ENCODE measurements at regions not wholly inside any gene's neighbourhood (a gene's known extent, or its start where the extent isn't known, plus 50 kb on each side); places are given as distances from the start of the nearest gene placed in this dataset.

DNA sequence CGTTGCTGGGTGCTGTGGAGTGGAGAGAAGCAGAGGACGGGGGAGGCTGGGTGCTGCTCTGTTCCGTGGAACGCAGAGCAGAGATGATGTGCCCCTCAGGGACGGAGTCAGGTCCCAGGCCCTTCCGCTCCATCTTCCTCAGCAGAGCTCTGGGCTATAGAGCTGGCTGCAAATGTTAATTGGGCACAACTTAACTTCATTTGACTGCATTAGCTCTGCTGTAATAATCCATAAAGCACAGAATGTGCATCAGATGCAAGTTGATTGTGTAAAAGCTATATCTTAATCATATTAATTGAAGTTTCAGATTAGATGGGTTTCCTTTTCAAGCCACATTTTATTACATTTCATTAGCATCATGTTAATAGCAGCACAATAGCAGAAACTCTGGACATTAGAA lies 212.6 kb downstream of the ABCC12 start:
- TF ChIP-seq, protein P1, sequence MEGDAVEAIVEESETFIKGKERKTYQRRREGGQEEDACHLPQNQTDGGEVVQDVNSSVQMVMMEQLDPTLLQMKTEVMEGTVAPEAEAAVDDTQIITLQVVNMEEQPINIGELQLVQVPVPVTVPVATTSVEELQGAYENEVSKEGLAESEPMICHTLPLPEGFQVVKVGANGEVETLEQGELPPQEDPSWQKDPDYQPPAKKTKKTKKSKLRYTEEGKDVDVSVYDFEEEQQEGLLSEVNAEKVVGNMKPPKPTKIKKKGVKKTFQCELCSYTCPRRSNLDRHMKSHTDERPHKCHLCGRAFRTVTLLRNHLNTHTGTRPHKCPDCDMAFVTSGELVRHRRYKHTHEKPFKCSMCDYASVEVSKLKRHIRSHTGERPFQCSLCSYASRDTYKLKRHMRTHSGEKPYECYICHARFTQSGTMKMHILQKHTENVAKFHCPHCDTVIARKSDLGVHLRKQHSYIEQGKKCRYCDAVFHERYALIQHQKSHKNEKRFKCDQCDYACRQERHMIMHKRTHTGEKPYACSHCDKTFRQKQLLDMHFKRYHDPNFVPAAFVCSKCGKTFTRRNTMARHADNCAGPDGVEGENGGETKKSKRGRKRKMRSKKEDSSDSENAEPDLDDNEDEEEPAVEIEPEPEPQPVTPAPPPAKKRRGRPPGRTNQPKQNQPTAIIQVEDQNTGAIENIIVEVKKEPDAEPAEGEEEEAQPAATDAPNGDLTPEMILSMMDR (IDR thresholded peaks at IDR 0.05): no peak
- TF ChIP-seq SIN3A (IDR thresholded peaks at IDR 0.05; ENCODE audit: borderline replicate concordance, insufficient read depth, low read depth, low read length) (no peak), POLR2AphosphoS5 (IDR thresholded peaks at IDR 0.05; ENCODE audit: low read depth, low read length) (no peak), TCF7L2 (IDR thresholded peaks at IDR 0.05; ENCODE audit: low read depth, low read length) (no peak)
- TF ChIP-seq, protein P2, sequence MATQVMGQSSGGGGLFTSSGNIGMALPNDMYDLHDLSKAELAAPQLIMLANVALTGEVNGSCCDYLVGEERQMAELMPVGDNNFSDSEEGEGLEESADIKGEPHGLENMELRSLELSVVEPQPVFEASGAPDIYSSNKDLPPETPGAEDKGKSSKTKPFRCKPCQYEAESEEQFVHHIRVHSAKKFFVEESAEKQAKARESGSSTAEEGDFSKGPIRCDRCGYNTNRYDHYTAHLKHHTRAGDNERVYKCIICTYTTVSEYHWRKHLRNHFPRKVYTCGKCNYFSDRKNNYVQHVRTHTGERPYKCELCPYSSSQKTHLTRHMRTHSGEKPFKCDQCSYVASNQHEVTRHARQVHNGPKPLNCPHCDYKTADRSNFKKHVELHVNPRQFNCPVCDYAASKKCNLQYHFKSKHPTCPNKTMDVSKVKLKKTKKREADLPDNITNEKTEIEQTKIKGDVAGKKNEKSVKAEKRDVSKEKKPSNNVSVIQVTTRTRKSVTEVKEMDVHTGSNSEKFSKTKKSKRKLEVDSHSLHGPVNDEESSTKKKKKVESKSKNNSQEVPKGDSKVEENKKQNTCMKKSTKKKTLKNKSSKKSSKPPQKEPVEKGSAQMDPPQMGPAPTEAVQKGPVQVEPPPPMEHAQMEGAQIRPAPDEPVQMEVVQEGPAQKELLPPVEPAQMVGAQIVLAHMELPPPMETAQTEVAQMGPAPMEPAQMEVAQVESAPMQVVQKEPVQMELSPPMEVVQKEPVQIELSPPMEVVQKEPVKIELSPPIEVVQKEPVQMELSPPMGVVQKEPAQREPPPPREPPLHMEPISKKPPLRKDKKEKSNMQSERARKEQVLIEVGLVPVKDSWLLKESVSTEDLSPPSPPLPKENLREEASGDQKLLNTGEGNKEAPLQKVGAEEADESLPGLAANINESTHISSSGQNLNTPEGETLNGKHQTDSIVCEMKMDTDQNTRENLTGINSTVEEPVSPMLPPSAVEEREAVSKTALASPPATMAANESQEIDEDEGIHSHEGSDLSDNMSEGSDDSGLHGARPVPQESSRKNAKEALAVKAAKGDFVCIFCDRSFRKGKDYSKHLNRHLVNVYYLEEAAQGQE (IDR thresholded peaks at IDR 0.05; ENCODE audit: insufficient read depth in 1 of 2, low read depth in 2 of 2, low read length in 1 of 2): no peak
- in situ Hi-C loops (cut with HindIII; ENCODE audit: low pct_unique_long_range_greater_than_20kb, low sequenced_read_pairs): no loop called here

DNA sequence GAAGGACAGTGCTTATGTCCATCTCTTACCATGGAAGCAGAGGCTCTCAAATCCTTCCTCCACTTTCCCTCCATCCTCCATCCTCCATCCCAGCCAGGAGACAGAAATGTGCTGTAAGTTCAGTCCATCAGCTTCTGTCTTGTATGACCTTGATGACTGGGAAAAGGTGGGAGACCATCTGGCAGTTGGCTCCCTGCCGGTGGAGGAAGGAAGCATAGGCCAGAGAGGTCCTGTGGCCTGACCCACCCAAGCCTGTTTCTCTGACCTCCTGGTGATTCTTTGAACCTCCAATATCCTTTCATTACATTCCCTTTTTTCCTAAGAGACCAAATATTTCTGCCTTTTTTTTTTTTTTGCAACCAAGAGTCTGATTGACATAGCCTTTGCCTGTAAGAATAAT lies 215.3 kb downstream of the ABCC12 start:
- TF ChIP-seq, protein P2 (IDR thresholded peaks at IDR 0.05; ENCODE audit: insufficient read depth in 1 of 2, low read depth in 2 of 2, low read length in 1 of 2): no peak
- TF ChIP-seq TCF7L2 (IDR thresholded peaks at IDR 0.05; ENCODE audit: low read depth, low read length) (no peak), POLR2AphosphoS5 (IDR thresholded peaks at IDR 0.05; ENCODE audit: low read depth, low read length) (no peak), SIN3A (IDR thresholded peaks at IDR 0.05; ENCODE audit: borderline replicate concordance, insufficient read depth, low read depth, low read length) (no peak)
- TF ChIP-seq, protein P1 (IDR thresholded peaks at IDR 0.05): no peak
- Histone ChIP-seq H3K27me3 (ENCODE audit: control insufficient read depth, insufficient read depth, low read length) (no peaks in the 10 kb centered on the region), H3K4me3 (ENCODE audit: low read depth in 2 of 2, low read length in 2 of 2) (no peak overlapping the region), H3K4me1 (ENCODE audit: control insufficient read depth, insufficient read depth, low read length) (no peaks in the 10 kb centered on the region), H3K36me3 (ENCODE audit: control insufficient read depth, insufficient read depth, low read length) (no peaks in the 10 kb centered on the region), H3K27ac (ENCODE audit: low read length) (no peak overlapping the region), H3K9me3 (ENCODE audit: control insufficient read depth, insufficient read depth, low read depth, low read length) (no peaks in the 10 kb centered on the region)
- CTCF ChIA-PET: no interaction called here
- POLR2A ChIA-PET: no interaction called here
- intact Hi-C loops (cut with micrococcal nuclease; ENCODE audit: unreplicated experiment) (no loop called here), in situ Hi-C loops (cut with HindIII; ENCODE audit: low pct_unique_long_range_greater_than_20kb, low sequenced_read_pairs) (no loop called here)
- no peak for ATAC-seq
- DNase-seq (ENCODE audit: low read depth, low spot score): no peak
- BruUV-seq (replicated peaks): no TSS peak

More for the DNA sequence above, 212.6 kb downstream of the ABCC12 start:
- no peaks in the 10 kb centered on the region for H3K9me3 ChIP-seq (ENCODE audit: control insufficient read depth, insufficient read depth, low read depth, low read length)
- no peaks in the 10 kb centered on the region for H3K4me1 ChIP-seq (ENCODE audit: control insufficient read depth, insufficient read depth, low read length)
- DNase-seq (ENCODE audit: low read depth, low spot score) (no peak), ATAC-seq (no peak)
- POLR2A ChIA-PET: no interaction called here
- H3K27ac ChIP-seq (ENCODE audit: low read length): no peak overlapping the region
- no peak overlapping the region for H3K4me3 ChIP-seq (ENCODE audit: low read depth in 2 of 2, low read length in 2 of 2)
- no peaks in the 10 kb centered on the region for H3K27me3 ChIP-seq (ENCODE audit: control insufficient read depth, insufficient read depth, low read length)
- no peaks in the 10 kb centered on the region for H3K36me3 ChIP-seq (ENCODE audit: control insufficient read depth, insufficient read depth, low read length)
- intact Hi-C loops (cut with micrococcal nuclease; ENCODE audit: unreplicated experiment): no loop called here
- CTCF ChIA-PET: no interaction called here
- BruUV-seq (replicated peaks): no TSS peak
